Lung (tissue), 11 donors: ENCODE measurements at regions not wholly inside any gene's neighbourhood (a gene's known extent, or its start where the extent isn't known, plus 50 kb on each side); places are given as distances from the start of the nearest gene placed in this dataset.

ENCODE experiments used
- ATAC-seq: fragments of 200-7000 bp; cut with Tn5 transposase; one replicate; pipeline ENCODE4 v1.9.1; 2020; ENCODE audit warnings: moderate number of reproducible peaks; ENCODE audit not compliant: insufficient read depth, low FRiP score
- DNase-seq, 3 donors: peaks; one replicate each; pipeline ENCODE4 v3.0.0-alpha.2; 2013 to 2017
- H3K27ac ChIP-seq, 2 donors: one replicate each; pipeline ENCODE4 v1.5.1; 2013; ENCODE audit warnings: mild to moderate bottlenecking in 2 of 2, moderate library complexity in 2 of 2, control low read depth in 1 of 2, inconsistent platforms in 1 of 2, low read depth in 1 of 2, low read length in 1 of 2
- H3K27me3 ChIP-seq, 3 donors: one replicate each; pipeline ENCODE4 v1.5.1; 2013; ENCODE audit warnings: low read length in 2 of 3; ENCODE audit not compliant: control insufficient read depth in 3 of 3, insufficient read depth in 3 of 3
- H3K36me3 ChIP-seq, 4 donors: one replicate each; pipeline ENCODE4 v1.5.1; 2013; ENCODE audit warnings: low read length in 4 of 4, mild to moderate bottlenecking in 1 of 4, moderate library complexity in 1 of 4; ENCODE audit not compliant: control insufficient read depth in 4 of 4, insufficient read depth in 4 of 4
- H3K4me1 ChIP-seq, 5 donors: one replicate each; pipeline ENCODE4 v1.5.1; 2013; ENCODE audit warnings: low read length in 5 of 5, mild to moderate bottlenecking in 2 of 5, moderate library complexity in 1 of 5; ENCODE audit not compliant: control insufficient read depth in 5 of 5, insufficient read depth in 5 of 5
- H3K4me3 ChIP-seq: one replicate; pipeline ENCODE4 v1.5.1; 2013; ENCODE audit warnings: mild to moderate bottlenecking, control low read depth, moderate library complexity
- H3K9ac ChIP-seq, 2 donors: one replicate each; pipeline ENCODE4 v1.5.1; 2013; ENCODE audit warnings: low read length in 2 of 2, control low read depth in 1 of 2; ENCODE audit not compliant: insufficient read depth in 1 of 2
- H3K9me3 ChIP-seq, 4 donors: one replicate each; pipeline ENCODE4 v1.5.1; 2013; ENCODE audit warnings: low read length in 3 of 4, mild to moderate bottlenecking in 1 of 4, moderate library complexity in 1 of 4; ENCODE audit not compliant: control insufficient read depth in 4 of 4, insufficient read depth in 3 of 4
- WGBS, 2 donors: extraction: QIAGEN DNeasy Blood & Tissue Kit; methylation state at CpG; one replicate each; pipeline ENCODE4 v1.1.7; 2013; 5-methylcytosine and 5-hydroxymethylcytosine counted together
- TF ChIP-seq, protein P1 (sequence below): IDR thresholded peaks from 2 replicates; pipeline ENCODE4 v1.5.1; 2012; ENCODE audit warnings: mild to moderate bottlenecking; ENCODE audit errors: control extremely low read depth, extremely low read depth
- donor health status: control.
- donor health status: control.
- donor health status: Bipolar disorder and iron deficiency.
- donor health status: healthy.
- donor health status: DM: yes; HTN: yes; CAD: no.

DNA sequence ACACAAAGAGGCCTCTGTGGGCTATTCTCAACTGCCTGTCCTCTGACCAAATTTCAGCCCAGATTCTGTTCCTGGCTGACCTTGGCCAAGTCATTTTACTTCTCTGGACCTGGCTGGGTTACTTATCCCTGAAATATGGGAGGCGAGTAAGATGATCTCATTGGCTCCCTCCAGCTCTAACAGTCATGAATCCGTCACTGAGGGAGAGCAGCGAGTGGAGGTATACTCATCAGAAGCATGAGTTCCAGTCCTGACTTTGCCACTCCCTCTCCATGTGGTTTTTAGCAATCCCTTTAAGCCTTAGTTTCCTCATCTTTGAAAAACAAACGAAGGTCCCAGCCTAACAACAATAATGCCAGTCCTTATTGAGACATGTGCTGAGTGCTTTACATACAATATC, 63.5 kb downstream of the CCDC185 start:
- Histone ChIP-seq H3K9me3 (peaks cover 0 to 2% (median 0%) of the 10 kb centered on the region in 4 donors), H3K36me3 (no peaks in the 10 kb centered on the region), H3K9ac (no peak overlapping the region), H3K4me3 (no peak overlapping the region), H3K27me3 (no peaks in the 10 kb centered on the region), H3K27ac (no peak overlapping the region), H3K4me1 (peaks cover 0 to 4% (median 0%) of the 10 kb centered on the region in 5 donors)
- no peak for DNase-seq
- 81 to 83% methylated on average over 4 of the region's 4 CpGs for WGBS, 2 donors
- TF ChIP-seq, protein P1, sequence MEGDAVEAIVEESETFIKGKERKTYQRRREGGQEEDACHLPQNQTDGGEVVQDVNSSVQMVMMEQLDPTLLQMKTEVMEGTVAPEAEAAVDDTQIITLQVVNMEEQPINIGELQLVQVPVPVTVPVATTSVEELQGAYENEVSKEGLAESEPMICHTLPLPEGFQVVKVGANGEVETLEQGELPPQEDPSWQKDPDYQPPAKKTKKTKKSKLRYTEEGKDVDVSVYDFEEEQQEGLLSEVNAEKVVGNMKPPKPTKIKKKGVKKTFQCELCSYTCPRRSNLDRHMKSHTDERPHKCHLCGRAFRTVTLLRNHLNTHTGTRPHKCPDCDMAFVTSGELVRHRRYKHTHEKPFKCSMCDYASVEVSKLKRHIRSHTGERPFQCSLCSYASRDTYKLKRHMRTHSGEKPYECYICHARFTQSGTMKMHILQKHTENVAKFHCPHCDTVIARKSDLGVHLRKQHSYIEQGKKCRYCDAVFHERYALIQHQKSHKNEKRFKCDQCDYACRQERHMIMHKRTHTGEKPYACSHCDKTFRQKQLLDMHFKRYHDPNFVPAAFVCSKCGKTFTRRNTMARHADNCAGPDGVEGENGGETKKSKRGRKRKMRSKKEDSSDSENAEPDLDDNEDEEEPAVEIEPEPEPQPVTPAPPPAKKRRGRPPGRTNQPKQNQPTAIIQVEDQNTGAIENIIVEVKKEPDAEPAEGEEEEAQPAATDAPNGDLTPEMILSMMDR, result no peak
- no peak for ATAC-seq

DNA sequence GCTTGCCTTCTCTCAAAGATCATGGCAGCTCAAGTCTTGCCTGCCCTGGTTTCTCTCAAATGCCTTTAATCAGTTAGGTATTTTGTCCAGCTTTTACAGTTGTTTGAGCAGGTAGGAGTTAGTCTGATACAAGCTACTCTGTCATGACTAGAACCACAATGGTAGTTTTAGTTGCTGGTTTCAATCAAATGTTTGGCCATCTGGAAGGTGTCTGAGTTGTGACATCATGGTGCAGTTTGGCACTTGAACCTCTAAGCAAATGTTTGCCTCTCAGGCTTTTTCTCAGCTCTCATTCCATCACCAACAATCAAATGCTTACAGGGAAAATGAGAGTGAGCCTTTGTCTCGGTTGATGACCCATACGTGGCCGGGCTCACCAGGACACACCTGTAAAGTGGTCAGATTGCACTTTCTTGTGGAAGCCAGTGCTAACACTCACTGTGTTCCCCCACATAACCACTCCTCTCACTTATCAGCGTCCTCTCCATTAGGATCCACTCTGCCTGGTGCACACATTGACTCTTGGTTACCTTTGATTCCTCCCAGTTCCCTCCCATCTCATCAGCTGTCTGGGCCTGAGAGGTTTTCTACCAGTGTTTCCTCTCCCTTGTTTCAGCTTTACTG, 67.5 kb downstream of the CCDC185 start:
- H3K36me3 ChIP-seq, result no peaks in the 10 kb centered on the region
- no peak for DNase-seq
- no peak for ATAC-seq
- TF ChIP-seq, protein P1, result no peak
- no peak overlapping the region for H3K4me3 ChIP-seq
- 76 to 83% methylated on average over 4 of the region's 4 CpGs for WGBS, 2 donors
- no peaks in the 10 kb centered on the region for H3K27me3 ChIP-seq
- H3K9ac ChIP-seq, result no peak overlapping the region
- H3K4me1 ChIP-seq, result peaks cover 0 to 9% (median 0%) of the 10 kb centered on the region in 5 donors
- H3K9me3 ChIP-seq, result peaks cover 0 to 4% (median 0%) of the 10 kb centered on the region in 4 donors
- no peak overlapping the region for H3K27ac ChIP-seq

DNA sequence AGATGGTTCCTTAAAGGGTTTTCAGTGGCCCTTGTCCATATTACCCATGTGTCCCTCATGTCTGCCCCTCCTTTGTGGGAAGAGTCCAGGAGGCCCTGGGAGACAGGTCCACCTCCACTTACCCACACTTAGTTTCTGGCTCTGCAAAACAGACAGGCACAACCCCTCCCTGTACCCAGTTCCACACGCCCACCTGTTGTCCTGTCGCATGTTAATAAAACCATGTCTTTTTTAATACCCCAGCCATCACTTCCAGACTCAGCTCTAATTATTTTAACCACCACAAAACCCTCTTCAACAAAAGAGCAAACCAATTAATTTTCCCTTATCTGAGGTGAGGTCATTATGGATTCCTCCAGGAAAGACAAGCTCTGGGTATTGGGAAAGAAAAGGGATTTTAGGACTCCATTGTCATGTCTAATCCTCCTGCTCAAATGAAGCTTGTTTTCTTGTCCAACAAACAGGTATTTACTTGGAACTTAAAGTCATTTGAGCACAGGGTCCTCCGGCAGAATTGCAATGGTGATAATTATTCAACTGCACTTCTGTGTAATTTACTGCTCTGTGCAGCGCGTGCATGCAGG, 68.9 kb downstream of the CCDC185 start:
- TF ChIP-seq, protein P1, result no peak
- Histone ChIP-seq H3K27me3 (no peaks in the 10 kb centered on the region), H3K4me3 (no peak overlapping the region), H3K9me3 (peaks cover 0 to 2% (median 0%) of the 10 kb centered on the region in 4 donors), H3K36me3 (no peaks in the 10 kb centered on the region), H3K27ac (no peak overlapping the region), H3K4me1 (peaks cover 0 to 14% (median 4%) of the 10 kb centered on the region in 5 donors), H3K9ac (no peak overlapping the region)
- ATAC-seq (no peak), DNase-seq (no peak)
- 94 to 95% methylated on average over 5 of the region's 5 CpGs for WGBS, 2 donors
